ENCODE measurements at regions not wholly inside any gene's neighbourhood (a gene's known extent, or its start where the extent isn't known, plus 50 kb on each side); places are given as distances from the start of the nearest gene placed in this dataset.

- intact Hi-C loops (cut with micrococcal nuclease; ENCODE audit: unreplicated experiment) = no loop called here
- Histone ChIP-seq H3K4me1 (ENCODE audit: insufficient read depth, low read length, poor library complexity, severe bottlenecking) (no peaks in the 10 kb centered on the region), H3K4me3 (ENCODE audit: low read depth, low read length, poor library complexity, severe bottlenecking) (no peak overlapping the region), H3K79me2 (ENCODE audit: insufficient read depth, low read depth, low read length) (no peaks in the 10 kb centered on the region), H3K9me3 (ENCODE audit: low read length) (no peaks in the 10 kb centered on the region), H3K9me2 (ENCODE audit: insufficient read depth, low read length) (no peaks in the 10 kb centered on the region), H3K4me2 (ENCODE audit: low read length) (no peak overlapping the region), H3K27ac (ENCODE audit: low read depth, low read length, poor library complexity, severe bottlenecking) (no peak overlapping the region), H2AFZ (ENCODE audit: low read length) (no peak overlapping the region), H4K20me1 (ENCODE audit: insufficient read depth, low read length) (no peaks in the 10 kb centered on the region), H3K36me3 (ENCODE audit: insufficient read depth, low read length) (no peaks in the 10 kb centered on the region)
- no TSS peak for BruUV-seq (replicated peaks)
- no peak for DNase-seq (ENCODE audit: low spot score)
- TF ChIP-seq EZH2phosphoT487 (IDR thresholded peaks at IDR 0.05; ENCODE audit: borderline replicate concordance, low read depth, low read length) (no peak), CTCF (conservative IDR thresholded peaks at IDR 0.05; ENCODE audit: low read length) (no peak)
- ChIA-PET CTCF (ENCODE audit: unreplicated experiment) (no interaction called here), POLR2A (no interaction called here)
Measured at GRCh38 chr2:40859617-40860016, 407.7 kb upstream of the SLC8A1 start.

- DNase-seq (ENCODE audit: low spot score) = no peak
- TF ChIP-seq CTCF (conservative IDR thresholded peaks at IDR 0.05; ENCODE audit: low read length) (no peak), EZH2phosphoT487 (IDR thresholded peaks at IDR 0.05; ENCODE audit: borderline replicate concordance, low read depth, low read length) (no peak)
- ChIA-PET CTCF (ENCODE audit: unreplicated experiment) (no interaction called here), POLR2A (no interaction called here)
- no peak overlapping the region for H3K4me2 ChIP-seq (ENCODE audit: low read length)
- no peaks in the 10 kb centered on the region for H3K9me2 ChIP-seq (ENCODE audit: insufficient read depth, low read length)
- H3K9me3 ChIP-seq (ENCODE audit: low read length) = no peaks in the 10 kb centered on the region
- no peaks in the 10 kb centered on the region for H3K36me3 ChIP-seq (ENCODE audit: insufficient read depth, low read length)
- no TSS peak for BruUV-seq (replicated peaks)
- no peaks in the 10 kb centered on the region for H3K4me1 ChIP-seq (ENCODE audit: insufficient read depth, low read length, poor library complexity, severe bottlenecking)
- H4K20me1 ChIP-seq (ENCODE audit: insufficient read depth, low read length) = no peaks in the 10 kb centered on the region
- no peak overlapping the region for H2AFZ ChIP-seq (ENCODE audit: low read length)
- no peak overlapping the region for H3K27ac ChIP-seq (ENCODE audit: low read depth, low read length, poor library complexity, severe bottlenecking)
- H3K4me3 ChIP-seq (ENCODE audit: low read depth, low read length, poor library complexity, severe bottlenecking) = no peak overlapping the region
- H3K79me2 ChIP-seq (ENCODE audit: insufficient read depth, low read depth, low read length) = no peaks in the 10 kb centered on the region
- intact Hi-C loops (cut with micrococcal nuclease; ENCODE audit: unreplicated experiment) = no loop called here
Measured at GRCh38 chr2:40867829-40868228, 415.9 kb upstream of the SLC8A1 start.

DNA sequence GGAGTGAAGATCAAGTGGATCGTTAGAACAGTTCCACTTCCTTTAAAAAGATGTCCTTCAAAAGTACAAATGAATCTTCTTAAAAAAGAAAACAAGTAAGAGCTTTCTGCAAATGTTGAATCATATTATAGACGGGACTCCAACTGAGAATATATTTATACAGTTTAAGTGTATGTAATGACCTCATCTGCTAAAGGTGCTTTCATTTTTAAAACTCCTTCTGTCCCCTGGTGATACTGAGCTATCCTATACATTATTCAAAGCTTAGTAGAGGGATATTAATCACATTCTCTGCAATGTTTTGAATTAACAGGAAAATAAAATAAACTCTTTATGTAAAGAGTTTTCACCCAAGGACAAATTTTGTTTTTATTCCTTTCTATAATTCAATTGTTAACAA is 420.7 kb upstream of the SLC8A1 start:
- H3K9me2 ChIP-seq (ENCODE audit: insufficient read depth, low read length) = no peaks in the 10 kb centered on the region
- ChIA-PET POLR2A (no interaction called here), CTCF (ENCODE audit: unreplicated experiment) (no interaction called here)
- no peak overlapping the region for H3K4me3 ChIP-seq (ENCODE audit: low read depth, low read length, poor library complexity, severe bottlenecking)
- H3K9me3 ChIP-seq (ENCODE audit: low read length) = no peaks in the 10 kb centered on the region
- no peak overlapping the region for H3K4me2 ChIP-seq (ENCODE audit: low read length)
- H4K20me1 ChIP-seq (ENCODE audit: insufficient read depth, low read length) = no peaks in the 10 kb centered on the region
- no peaks in the 10 kb centered on the region for H3K4me1 ChIP-seq (ENCODE audit: insufficient read depth, low read length, poor library complexity, severe bottlenecking)
- no peak overlapping the region for H3K27ac ChIP-seq (ENCODE audit: low read depth, low read length, poor library complexity, severe bottlenecking)
- intact Hi-C loops (cut with micrococcal nuclease; ENCODE audit: unreplicated experiment) = no loop called here
- TF ChIP-seq CTCF (conservative IDR thresholded peaks at IDR 0.05; ENCODE audit: low read length) (no peak), EZH2phosphoT487 (IDR thresholded peaks at IDR 0.05; ENCODE audit: borderline replicate concordance, low read depth, low read length) (no peak)
- H3K79me2 ChIP-seq (ENCODE audit: insufficient read depth, low read depth, low read length) = no peaks in the 10 kb centered on the region
- BruUV-seq (replicated peaks) = no TSS peak
- H2AFZ ChIP-seq (ENCODE audit: low read length) = no peak overlapping the region
- no peak for DNase-seq (ENCODE audit: low spot score)
- H3K36me3 ChIP-seq (ENCODE audit: insufficient read depth, low read length) = no peaks in the 10 kb centered on the region
